ENCODE measurements at regions not wholly inside any gene's neighbourhood (a gene's known extent, or its start where the extent isn't known, plus 50 kb on each side); places are given as distances from the start of the nearest gene placed in this dataset.

DNA sequence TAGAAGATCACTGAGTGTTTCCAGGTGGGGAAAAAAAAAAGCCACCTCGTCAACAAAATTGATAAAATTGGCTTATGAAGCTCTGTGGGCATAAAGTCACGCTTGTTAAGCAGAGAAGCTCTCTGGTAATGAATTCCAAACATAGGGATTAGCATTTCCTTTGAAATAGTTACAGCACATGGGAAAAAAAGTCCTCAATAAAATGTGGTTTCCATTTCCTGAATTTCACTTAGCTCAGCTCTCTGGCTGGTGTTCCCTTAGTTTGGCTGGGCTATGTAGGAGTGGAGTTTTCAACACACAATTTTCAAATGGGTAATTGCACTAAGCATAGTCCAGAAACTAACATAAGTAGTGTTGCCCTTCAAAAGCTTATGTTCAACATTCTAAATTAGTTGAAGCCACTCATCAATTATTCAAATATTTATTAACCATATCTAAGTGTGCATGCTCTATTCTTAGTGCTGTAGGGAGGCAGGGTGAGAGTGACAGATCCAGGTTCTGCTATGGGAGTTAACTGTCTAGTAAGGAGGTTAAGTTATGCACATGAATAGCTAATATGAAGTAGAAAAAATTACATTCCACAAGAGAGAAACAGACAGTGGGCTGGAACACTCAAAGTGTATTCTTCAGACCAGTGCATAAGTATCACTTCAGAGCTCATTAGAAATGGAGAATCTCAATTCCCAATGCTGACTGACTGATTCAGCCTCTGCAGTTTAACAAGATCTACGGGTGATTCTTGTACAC is 445.7 kb downstream of the SMARCA1 start:
- Histone ChIP-seq H3K4me1 (ENCODE audit: insufficient read depth) (no peaks in the 10 kb centered on the region), H3K4me2 (no peak overlapping the region), H4K20me1 (ENCODE audit: insufficient read depth, poor library complexity, severe bottlenecking) (no peaks in the 10 kb centered on the region), H3K36me3 (replicated peaks; ENCODE audit: insufficient read depth, low read depth) (no peaks in the 10 kb centered on the region), H3K9me2 (replicated peaks; ENCODE audit: insufficient read depth) (no peaks in the 10 kb centered on the region), H3K4me3 (no peak overlapping the region), H3K27me3 (no peaks in the 10 kb centered on the region), H3K9me3 (ENCODE audit: low read depth) (no peaks in the 10 kb centered on the region), H3K27ac (no peak overlapping the region), H2AFZ (no peak overlapping the region), H3K79me2 (no peaks in the 10 kb centered on the region)
- 33% methylated on average over 3 of the region's 3 CpGs for WGBS (ENCODE audit: low lambda C conversion rate, missing lambda C conversion rate)
- no peak for DNase-seq (ENCODE audit: low spot score)
- TF ChIP-seq EZH2 (IDR thresholded peaks at IDR 0.05; ENCODE audit: borderline replicate concordance) (no peak), EZH2phosphoT487 (IDR thresholded peaks at IDR 0.05; ENCODE audit: low read depth, severe bottlenecking, unreplicated experiment) (no peak)
- TF ChIP-seq, protein P1, sequence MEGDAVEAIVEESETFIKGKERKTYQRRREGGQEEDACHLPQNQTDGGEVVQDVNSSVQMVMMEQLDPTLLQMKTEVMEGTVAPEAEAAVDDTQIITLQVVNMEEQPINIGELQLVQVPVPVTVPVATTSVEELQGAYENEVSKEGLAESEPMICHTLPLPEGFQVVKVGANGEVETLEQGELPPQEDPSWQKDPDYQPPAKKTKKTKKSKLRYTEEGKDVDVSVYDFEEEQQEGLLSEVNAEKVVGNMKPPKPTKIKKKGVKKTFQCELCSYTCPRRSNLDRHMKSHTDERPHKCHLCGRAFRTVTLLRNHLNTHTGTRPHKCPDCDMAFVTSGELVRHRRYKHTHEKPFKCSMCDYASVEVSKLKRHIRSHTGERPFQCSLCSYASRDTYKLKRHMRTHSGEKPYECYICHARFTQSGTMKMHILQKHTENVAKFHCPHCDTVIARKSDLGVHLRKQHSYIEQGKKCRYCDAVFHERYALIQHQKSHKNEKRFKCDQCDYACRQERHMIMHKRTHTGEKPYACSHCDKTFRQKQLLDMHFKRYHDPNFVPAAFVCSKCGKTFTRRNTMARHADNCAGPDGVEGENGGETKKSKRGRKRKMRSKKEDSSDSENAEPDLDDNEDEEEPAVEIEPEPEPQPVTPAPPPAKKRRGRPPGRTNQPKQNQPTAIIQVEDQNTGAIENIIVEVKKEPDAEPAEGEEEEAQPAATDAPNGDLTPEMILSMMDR (IDR thresholded peaks at IDR 0.05; ENCODE audit: poor library complexity), result no peak

DNA sequence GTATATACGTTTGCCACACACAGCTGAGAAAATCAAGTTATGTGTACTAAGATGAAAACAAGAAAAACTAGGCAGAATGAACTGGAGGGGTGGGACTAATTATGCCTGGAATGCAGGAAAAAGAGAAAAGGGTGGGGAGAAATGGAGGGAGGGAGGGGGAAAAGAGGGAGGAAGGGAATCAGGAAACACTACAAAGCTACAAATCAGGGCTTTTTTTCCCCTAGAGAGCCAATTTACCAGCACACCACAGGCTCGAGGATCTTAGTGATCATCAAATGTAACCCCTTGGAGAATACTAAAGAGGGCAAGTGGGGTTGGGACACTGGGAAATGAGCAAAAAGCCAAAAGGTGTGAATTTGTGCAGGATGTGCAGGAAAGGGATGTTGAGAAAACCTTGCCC is 451.9 kb downstream of the SMARCA1 start:
- H3K36me3 ChIP-seq (replicated peaks; ENCODE audit: insufficient read depth, low read depth), result no peaks in the 10 kb centered on the region
- no peak overlapping the region for H3K4me3 ChIP-seq
- no peak overlapping the region for H3K27ac ChIP-seq
- H3K79me2 ChIP-seq, result no peaks in the 10 kb centered on the region
- TF ChIP-seq, protein P1 (IDR thresholded peaks at IDR 0.05; ENCODE audit: poor library complexity), result no peak
- no peak for TF ChIP-seq EZH2phosphoT487 (IDR thresholded peaks at IDR 0.05; ENCODE audit: low read depth, severe bottlenecking, unreplicated experiment)
- no peaks in the 10 kb centered on the region for H3K9me2 ChIP-seq (replicated peaks; ENCODE audit: insufficient read depth)
- H3K27me3 ChIP-seq, result no peaks in the 10 kb centered on the region
- 12% methylated on average over 2 of the region's 2 CpGs for WGBS (ENCODE audit: low lambda C conversion rate, missing lambda C conversion rate)
- H4K20me1 ChIP-seq (ENCODE audit: insufficient read depth, poor library complexity, severe bottlenecking), result no peaks in the 10 kb centered on the region
- H3K4me2 ChIP-seq, result no peak overlapping the region
- no peaks in the 10 kb centered on the region for H3K9me3 ChIP-seq (ENCODE audit: low read depth)
- no peak for DNase-seq (ENCODE audit: low spot score)
- H2AFZ ChIP-seq, result no peak overlapping the region
- no peaks in the 10 kb centered on the region for H3K4me1 ChIP-seq (ENCODE audit: insufficient read depth)

DNA sequence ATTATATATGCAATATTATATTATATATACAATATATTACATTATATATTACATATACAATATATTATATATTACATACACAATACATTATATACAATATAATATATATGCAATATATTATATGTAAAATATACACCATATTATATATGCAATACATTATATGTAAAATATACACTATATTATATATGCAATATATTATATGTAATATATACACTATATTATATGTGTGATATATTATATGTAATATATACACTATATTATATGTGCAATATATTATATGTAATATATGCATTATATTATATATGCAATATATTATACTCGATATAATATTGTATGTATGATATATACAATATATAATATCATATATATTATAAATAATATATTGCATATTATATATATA is 457.4 kb downstream of the SMARCA1 start:
- Histone ChIP-seq H3K9me3 (ENCODE audit: low read depth) (no peaks in the 10 kb centered on the region), H4K20me1 (ENCODE audit: insufficient read depth, poor library complexity, severe bottlenecking) (no peaks in the 10 kb centered on the region)

More for the DNA sequence above, 457.4 kb downstream of the SMARCA1 start:
- TF ChIP-seq, protein P1 (IDR thresholded peaks at IDR 0.05; ENCODE audit: poor library complexity), result no peak
- TF ChIP-seq EZH2phosphoT487 (IDR thresholded peaks at IDR 0.05; ENCODE audit: low read depth, severe bottlenecking, unreplicated experiment) (no peak), EZH2 (IDR thresholded peaks at IDR 0.05; ENCODE audit: borderline replicate concordance) (no peak)
- Histone ChIP-seq H3K9me2 (replicated peaks; ENCODE audit: insufficient read depth) (no peaks in the 10 kb centered on the region), H2AFZ (no peak overlapping the region), H3K4me2 (no peak overlapping the region), H3K27me3 (no peaks in the 10 kb centered on the region), H3K4me3 (no peak overlapping the region), H3K4me1 (ENCODE audit: insufficient read depth) (no peaks in the 10 kb centered on the region), H3K27ac (no peak overlapping the region), H3K36me3 (replicated peaks; ENCODE audit: insufficient read depth, low read depth) (no peaks in the 10 kb centered on the region), H3K79me2 (no peaks in the 10 kb centered on the region)
- DNase-seq (ENCODE audit: low spot score), result no peak
- 100% methylated on average over 1 of the region's 1 CpG for WGBS (ENCODE audit: low lambda C conversion rate, missing lambda C conversion rate)

All from hepatocyte (in vitro differentiated cells).